ENCODE measurements at regions not wholly inside any gene's neighbourhood (a gene's known extent, or its start where the extent isn't known, plus 50 kb on each side); places are given as distances from the start of the nearest gene placed in this dataset.

GRCh38 chr9:115300116-115300515, 182.2 kb upstream of the TNC start:
- no peaks in the 10 kb centered on the region for H3K36me3 ChIP-seq (ENCODE audit: control insufficient read depth, insufficient read depth, low read length)
- H3K4me1 ChIP-seq (ENCODE audit: control insufficient read depth, insufficient read depth, low read length): no peaks in the 10 kb centered on the region
- H3K9ac ChIP-seq (ENCODE audit: low read length): no peak overlapping the region
- no peak overlapping the region for H3K27ac ChIP-seq (ENCODE audit: low read depth, low read length)
- no peaks in the 10 kb centered on the region for H3K27me3 ChIP-seq (ENCODE audit: control insufficient read depth, insufficient read depth, low read length)
- no peak overlapping the region for H3K4me3 ChIP-seq (ENCODE audit: low read length)

DNA sequence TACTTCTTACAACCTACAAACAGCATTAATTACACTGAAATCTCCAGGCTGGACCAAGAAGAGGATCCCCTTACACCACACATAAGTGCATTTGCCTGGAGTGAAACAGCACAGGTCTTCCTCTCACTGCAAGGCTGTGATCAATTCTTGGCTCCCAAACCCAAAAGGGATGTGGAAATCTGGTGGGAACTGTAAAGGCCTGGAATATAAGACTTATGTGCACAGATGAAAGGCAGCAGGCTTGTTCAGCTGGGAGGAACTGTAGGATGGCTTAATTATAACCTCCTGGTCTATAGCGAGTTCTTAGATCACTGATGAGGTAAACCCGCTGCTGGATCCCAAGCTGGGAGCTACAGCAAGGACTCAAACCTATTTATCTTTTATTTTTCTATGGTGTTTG, 182.9 kb upstream of the TNC start:
- Histone ChIP-seq H3K36me3 (ENCODE audit: control insufficient read depth, insufficient read depth, low read length) (no peaks in the 10 kb centered on the region), H3K27ac (ENCODE audit: low read depth, low read length) (no peak overlapping the region), H3K27me3 (ENCODE audit: control insufficient read depth, insufficient read depth, low read length) (no peaks in the 10 kb centered on the region), H3K4me3 (ENCODE audit: low read length) (no peak overlapping the region), H3K4me1 (ENCODE audit: control insufficient read depth, insufficient read depth, low read length) (no peaks in the 10 kb centered on the region), H3K9ac (ENCODE audit: low read length) (no peak overlapping the region)

- no peak overlapping the region for H3K27ac ChIP-seq (ENCODE audit: low read depth, low read length)
- H3K36me3 ChIP-seq (ENCODE audit: control insufficient read depth, insufficient read depth, low read length): no peaks in the 10 kb centered on the region
- H3K9ac ChIP-seq (ENCODE audit: low read length): no peak overlapping the region
- H3K4me1 ChIP-seq (ENCODE audit: control insufficient read depth, insufficient read depth, low read length): no peaks in the 10 kb centered on the region
- H3K4me3 ChIP-seq (ENCODE audit: low read length): no peak overlapping the region
- no peaks in the 10 kb centered on the region for H3K27me3 ChIP-seq (ENCODE audit: control insufficient read depth, insufficient read depth, low read length)
These were observed 183.6 kb upstream of the TNC start for GRCh38 chr9:115301581-115301980.

DNA sequence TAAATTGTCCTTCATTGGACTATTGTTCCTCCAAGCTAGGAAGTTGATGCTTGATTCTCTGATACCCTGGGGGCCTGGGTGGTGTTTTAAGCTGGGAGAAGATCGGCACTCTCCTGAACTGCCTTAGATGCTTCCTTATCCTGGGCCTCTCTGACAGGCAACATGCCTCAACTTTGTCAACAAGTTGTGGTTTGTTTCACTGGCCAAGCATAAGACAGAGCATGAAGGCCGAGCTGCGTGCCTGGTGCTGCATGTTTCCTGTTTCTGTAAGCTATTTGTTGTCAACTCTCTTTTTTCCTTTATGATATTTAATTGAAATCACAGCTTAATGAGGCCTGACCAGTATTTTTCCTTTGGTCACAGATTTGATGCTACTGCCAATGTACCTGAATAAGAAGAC, 187.6 kb upstream of the TNC start:
- Histone ChIP-seq H3K4me1 (ENCODE audit: control insufficient read depth, insufficient read depth, low read length) (no peaks in the 10 kb centered on the region), H3K27ac (ENCODE audit: low read depth, low read length) (no peak overlapping the region)

DNA sequence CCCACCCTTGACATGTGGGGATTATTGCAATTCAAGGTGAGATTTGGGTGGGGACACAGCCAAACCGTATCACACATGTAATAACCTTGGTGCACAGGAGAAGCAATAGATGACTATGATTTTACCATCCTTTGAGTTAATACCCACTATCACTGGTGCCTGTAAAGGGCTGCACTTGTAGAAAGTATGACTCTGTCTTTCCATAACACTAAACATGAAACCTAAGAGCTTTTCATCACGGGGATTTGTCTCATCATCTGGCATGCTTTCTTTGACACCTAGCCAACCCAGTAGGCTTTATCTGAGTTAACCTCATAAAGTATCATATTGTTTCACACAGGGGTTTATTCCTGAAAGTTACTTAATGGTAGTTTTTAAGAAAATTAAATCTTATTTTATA, 188.9 kb upstream of the TNC start:
- H3K9ac ChIP-seq (ENCODE audit: low read length): no peak overlapping the region
- no peaks in the 10 kb centered on the region for H3K4me1 ChIP-seq (ENCODE audit: control insufficient read depth, insufficient read depth, low read length)
- H3K27ac ChIP-seq (ENCODE audit: low read depth, low read length): no peak overlapping the region
- no peaks in the 10 kb centered on the region for H3K36me3 ChIP-seq (ENCODE audit: control insufficient read depth, insufficient read depth, low read length)
- no peak overlapping the region for H3K4me3 ChIP-seq (ENCODE audit: low read length)
- H3K27me3 ChIP-seq (ENCODE audit: control insufficient read depth, insufficient read depth, low read length): no peaks in the 10 kb centered on the region

More for the DNA sequence above, 187.6 kb upstream of the TNC start:
- Histone ChIP-seq H3K4me3 (ENCODE audit: low read length) (no peak overlapping the region), H3K27me3 (ENCODE audit: control insufficient read depth, insufficient read depth, low read length) (no peaks in the 10 kb centered on the region), H3K36me3 (ENCODE audit: control insufficient read depth, insufficient read depth, low read length) (no peaks in the 10 kb centered on the region), H3K9ac (ENCODE audit: low read length) (no peak overlapping the region)

GRCh38 chr9:115313545-115313944, 195.6 kb upstream of the TNC start:
- H3K36me3 ChIP-seq (ENCODE audit: control insufficient read depth, insufficient read depth, low read length): no peaks in the 10 kb centered on the region
- H3K27me3 ChIP-seq (ENCODE audit: control insufficient read depth, insufficient read depth, low read length): no peaks in the 10 kb centered on the region
- no peak overlapping the region for H3K27ac ChIP-seq (ENCODE audit: low read depth, low read length)
- no peak overlapping the region for H3K9ac ChIP-seq (ENCODE audit: low read length)
- H3K4me3 ChIP-seq (ENCODE audit: low read length): no peak overlapping the region
- no peaks in the 10 kb centered on the region for H3K4me1 ChIP-seq (ENCODE audit: control insufficient read depth, insufficient read depth, low read length)

DNA sequence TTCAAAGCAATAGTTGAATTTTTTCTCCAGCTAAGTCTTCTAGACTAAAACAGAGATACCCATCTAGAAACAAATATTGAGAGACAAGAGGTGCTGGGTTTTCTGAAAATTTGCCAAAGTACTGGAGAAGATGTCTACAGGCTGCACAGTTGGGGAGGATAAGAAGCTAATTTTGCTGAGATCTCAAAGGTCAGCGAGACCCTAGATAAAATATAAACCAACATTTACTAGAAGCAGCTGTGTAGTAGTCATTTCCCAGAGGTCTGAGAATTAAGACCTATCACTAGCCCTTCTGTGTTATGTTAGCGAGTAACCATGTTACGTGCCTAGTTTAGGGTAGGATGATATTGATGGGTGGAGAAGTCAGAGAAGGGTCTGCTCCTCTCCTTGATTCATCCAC, 208.5 kb upstream of the TNC start:
- Histone ChIP-seq H3K36me3 (ENCODE audit: control insufficient read depth, insufficient read depth, low read length) (no peaks in the 10 kb centered on the region), H3K27ac (ENCODE audit: low read depth, low read length) (no peak overlapping the region), H3K9ac (ENCODE audit: low read length) (no peak overlapping the region)

GRCh38 chr9:115327436-115328122, 209.6 kb upstream of the TNC start:
- Histone ChIP-seq H3K4me1 (ENCODE audit: control insufficient read depth, insufficient read depth, low read length) (peaks cover 12% of the 10 kb centered on the region), H3K36me3 (ENCODE audit: control insufficient read depth, insufficient read depth, low read length) (no peaks in the 10 kb centered on the region), H3K9ac (ENCODE audit: low read length) (no peak overlapping the region), H3K27ac (ENCODE audit: low read depth, low read length) (peak overlapping the region; percentile 2), H3K27me3 (ENCODE audit: control insufficient read depth, insufficient read depth, low read length) (no peaks in the 10 kb centered on the region), H3K4me3 (ENCODE audit: low read length) (no peak overlapping the region)

More for the DNA sequence above, 208.5 kb upstream of the TNC start:
- H3K27me3 ChIP-seq (ENCODE audit: control insufficient read depth, insufficient read depth, low read length): no peaks in the 10 kb centered on the region
- no peak overlapping the region for H3K4me3 ChIP-seq (ENCODE audit: low read length)
- peaks cover 12% of the 10 kb centered on the region for H3K4me1 ChIP-seq (ENCODE audit: control insufficient read depth, insufficient read depth, low read length)

DNA sequence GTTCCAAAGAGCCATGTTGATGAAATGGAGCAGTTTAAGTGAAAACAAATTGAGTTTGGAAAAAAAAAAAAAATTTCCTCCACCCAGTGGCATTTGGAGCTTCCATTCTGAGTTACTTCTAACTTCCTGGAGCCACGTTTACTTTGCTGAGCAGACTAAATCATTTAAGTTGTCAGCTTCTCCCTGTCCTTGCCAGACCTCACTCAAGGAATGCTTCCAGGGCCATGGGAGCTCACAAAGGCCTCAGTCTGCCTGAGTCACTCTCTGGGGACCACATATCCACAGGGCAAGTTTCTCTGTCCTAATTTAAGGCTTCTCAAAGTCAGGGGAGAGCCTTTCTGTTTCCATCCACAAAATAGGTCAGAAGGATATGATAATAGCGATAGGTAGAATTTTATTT, 210.3 kb upstream of the TNC start:
- H3K9ac ChIP-seq (ENCODE audit: low read length): no peak overlapping the region
- no peak overlapping the region for H3K4me3 ChIP-seq (ENCODE audit: low read length)
- peaks cover 12% of the 10 kb centered on the region for H3K4me1 ChIP-seq (ENCODE audit: control insufficient read depth, insufficient read depth, low read length)
- no peaks in the 10 kb centered on the region for H3K27me3 ChIP-seq (ENCODE audit: control insufficient read depth, insufficient read depth, low read length)
- peak overlapping the region; percentile 2 for H3K27ac ChIP-seq (ENCODE audit: low read depth, low read length)
- no peaks in the 10 kb centered on the region for H3K36me3 ChIP-seq (ENCODE audit: control insufficient read depth, insufficient read depth, low read length)

GRCh38 chr9:115328677-115329076, 210.7 kb upstream of the TNC start:
- H3K4me1 ChIP-seq (ENCODE audit: control insufficient read depth, insufficient read depth, low read length): peaks cover 12% of the 10 kb centered on the region
- H3K9ac ChIP-seq (ENCODE audit: low read length): no peak overlapping the region
- no peak overlapping the region for H3K27ac ChIP-seq (ENCODE audit: low read depth, low read length)
- H3K4me3 ChIP-seq (ENCODE audit: low read length): no peak overlapping the region
- no peaks in the 10 kb centered on the region for H3K27me3 ChIP-seq (ENCODE audit: control insufficient read depth, insufficient read depth, low read length)
- no peaks in the 10 kb centered on the region for H3K36me3 ChIP-seq (ENCODE audit: control insufficient read depth, insufficient read depth, low read length)

DNA sequence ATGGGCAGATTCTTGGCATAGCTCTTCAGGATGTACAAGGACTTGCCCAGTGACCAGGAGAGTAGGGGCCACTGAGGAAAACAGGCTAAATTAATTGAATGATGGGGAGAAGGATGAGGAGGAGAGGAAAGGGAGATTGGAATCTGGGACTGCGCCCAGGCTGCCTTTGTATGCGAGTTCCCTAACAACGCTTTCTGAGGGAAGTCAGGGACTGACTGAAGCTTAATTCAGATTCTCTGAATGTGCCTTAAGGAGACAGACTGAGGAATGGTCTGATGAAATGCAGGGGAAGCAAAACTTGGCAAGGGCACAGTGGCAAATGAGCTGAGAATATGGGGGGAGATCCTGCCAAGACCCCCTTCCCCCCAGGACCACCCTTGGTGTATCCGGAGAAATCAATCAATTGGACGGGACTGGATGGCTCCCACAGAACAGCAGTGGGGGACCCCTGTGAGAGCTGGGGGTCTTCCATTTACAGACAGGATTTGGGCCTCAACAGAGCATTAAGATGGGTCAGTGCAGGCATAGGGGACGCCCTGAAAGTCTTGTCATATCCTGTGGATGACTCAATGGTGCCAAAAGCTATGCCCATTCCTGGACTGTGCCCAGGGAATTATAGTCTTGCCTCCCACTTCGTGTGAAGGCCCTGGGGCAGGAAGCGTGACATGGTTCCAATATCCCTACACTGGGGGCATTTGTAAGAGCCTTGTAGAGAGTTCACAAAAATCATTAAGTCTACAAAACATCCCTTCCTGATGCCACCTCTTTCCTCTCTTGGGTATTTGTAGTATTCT, 215.5 kb upstream of the TNC start:
- Histone ChIP-seq H3K9ac (ENCODE audit: low read length) (no peak overlapping the region), H3K36me3 (ENCODE audit: control insufficient read depth, insufficient read depth, low read length) (no peaks in the 10 kb centered on the region), H3K4me1 (ENCODE audit: control insufficient read depth, insufficient read depth, low read length) (no peaks in the 10 kb centered on the region), H3K4me3 (ENCODE audit: low read length) (no peak overlapping the region), H3K27ac (ENCODE audit: low read depth, low read length) (no peak overlapping the region), H3K27me3 (ENCODE audit: control insufficient read depth, insufficient read depth, low read length) (no peaks in the 10 kb centered on the region)

GRCh38 chr9:115335439-115335838, 217.5 kb upstream of the TNC start:
- no peaks in the 10 kb centered on the region for H3K27me3 ChIP-seq (ENCODE audit: control insufficient read depth, insufficient read depth, low read length)
- H3K36me3 ChIP-seq (ENCODE audit: control insufficient read depth, insufficient read depth, low read length): no peaks in the 10 kb centered on the region
- no peak overlapping the region for H3K9ac ChIP-seq (ENCODE audit: low read length)
- H3K27ac ChIP-seq (ENCODE audit: low read depth, low read length): no peak overlapping the region
- no peaks in the 10 kb centered on the region for H3K4me1 ChIP-seq (ENCODE audit: control insufficient read depth, insufficient read depth, low read length)
- no peak overlapping the region for H3K4me3 ChIP-seq (ENCODE audit: low read length)

DNA sequence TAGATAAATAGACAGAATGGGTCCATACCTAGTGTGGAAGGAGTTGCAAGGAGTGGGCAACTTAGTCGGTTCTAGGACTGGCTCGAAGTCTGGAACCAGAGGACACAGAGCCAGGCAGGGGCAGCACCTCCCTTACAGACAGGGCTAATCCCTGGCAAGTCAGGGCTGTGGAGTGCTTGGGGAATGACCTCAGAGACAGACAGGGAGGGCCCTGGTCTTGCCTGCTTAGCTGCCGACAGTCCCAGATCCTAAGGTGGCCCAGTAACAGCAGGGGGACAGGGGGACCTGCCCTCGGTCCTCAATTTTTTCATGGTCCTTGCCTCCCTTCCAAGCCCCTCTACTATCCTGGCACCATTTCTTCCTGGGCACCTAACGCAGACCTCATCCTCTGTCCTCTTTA, 222.4 kb upstream of the TNC start:
- Histone ChIP-seq H3K27ac (ENCODE audit: low read depth, low read length) (no peak overlapping the region), H3K4me3 (ENCODE audit: low read length) (no peak overlapping the region), H3K9ac (ENCODE audit: low read length) (no peak overlapping the region), H3K27me3 (ENCODE audit: control insufficient read depth, insufficient read depth, low read length) (no peaks in the 10 kb centered on the region), H3K4me1 (ENCODE audit: control insufficient read depth, insufficient read depth, low read length) (no peaks in the 10 kb centered on the region), H3K36me3 (ENCODE audit: control insufficient read depth, insufficient read depth, low read length) (no peaks in the 10 kb centered on the region)
